ENCODE measurements at regions not wholly inside any gene's neighbourhood (a gene's known extent, or its start where the extent isn't known, plus 50 kb on each side); places are given as distances from the start of the nearest gene placed in this dataset.

GRCh38 chr5:155125551-155126095, 112.1 kb downstream of the KIF4B start:
- ATAC-seq (no peak), DNase-seq (ENCODE audit: low read depth, low spot score) (no peak)
- no peak overlapping the region for H3K4me3 ChIP-seq (ENCODE audit: low read depth in 2 of 2, low read length in 2 of 2)
- no peak overlapping the region for H3K27ac ChIP-seq (ENCODE audit: low read length)
- TF ChIP-seq POLR2AphosphoS5 (IDR thresholded peaks at IDR 0.05; ENCODE audit: low read depth, low read length) (no peak), CTCF (IDR thresholded peaks at IDR 0.05) (no peak), TCF7L2 (IDR thresholded peaks at IDR 0.05; ENCODE audit: low read depth, low read length) (no peak), REST (IDR thresholded peaks at IDR 0.05; ENCODE audit: insufficient read depth in 1 of 2, low read depth in 2 of 2, low read length in 1 of 2) (no peak), SIN3A (IDR thresholded peaks at IDR 0.05; ENCODE audit: borderline replicate concordance, insufficient read depth, low read depth, low read length) (no peak)
- H3K4me1 ChIP-seq (ENCODE audit: control insufficient read depth, insufficient read depth, low read length), result no peaks in the 10 kb centered on the region
- BruUV-seq (replicated peaks), result no TSS peak
- in situ Hi-C loops (cut with HindIII; ENCODE audit: low pct_unique_long_range_greater_than_20kb, low sequenced_read_pairs) (no loop called here), intact Hi-C loops (cut with micrococcal nuclease; ENCODE audit: unreplicated experiment) (no loop called here)
- no peaks in the 10 kb centered on the region for H3K36me3 ChIP-seq (ENCODE audit: control insufficient read depth, insufficient read depth, low read length)
- CTCF ChIA-PET, result no interaction called here
- H3K27me3 ChIP-seq (ENCODE audit: control insufficient read depth, insufficient read depth, low read length), result peaks cover 4% of the 10 kb centered on the region
- POLR2A ChIA-PET, result no interaction called here
- H3K9me3 ChIP-seq (ENCODE audit: control insufficient read depth, insufficient read depth, low read depth, low read length), result no peaks in the 10 kb centered on the region

- POLR2A ChIA-PET, result no interaction called here
- intact Hi-C loops (cut with micrococcal nuclease; ENCODE audit: unreplicated experiment) (no loop called here), in situ Hi-C loops (cut with HindIII; ENCODE audit: low pct_unique_long_range_greater_than_20kb, low sequenced_read_pairs) (no loop called here)
- DNase-seq (ENCODE audit: low read depth, low spot score) (no peak), ATAC-seq (no peak)
- no peak for TF ChIP-seq SIN3A (IDR thresholded peaks at IDR 0.05; ENCODE audit: borderline replicate concordance, insufficient read depth, low read depth, low read length)
- no peak for TF ChIP-seq POLR2AphosphoS5 (IDR thresholded peaks at IDR 0.05; ENCODE audit: low read depth, low read length)
- TF ChIP-seq REST (IDR thresholded peaks at IDR 0.05; ENCODE audit: insufficient read depth in 1 of 2, low read depth in 2 of 2, low read length in 1 of 2), result no peak
- TF ChIP-seq CTCF (IDR thresholded peaks at IDR 0.05), result no peak
- TF ChIP-seq TCF7L2 (IDR thresholded peaks at IDR 0.05; ENCODE audit: low read depth, low read length), result no peak
- CTCF ChIA-PET, result no interaction called here
- BruUV-seq (replicated peaks), result no TSS peak
- no peaks in the 10 kb centered on the region for H3K9me3 ChIP-seq (ENCODE audit: control insufficient read depth, insufficient read depth, low read depth, low read length)
- no peaks in the 10 kb centered on the region for H3K36me3 ChIP-seq (ENCODE audit: control insufficient read depth, insufficient read depth, low read length)
- H3K27me3 ChIP-seq (ENCODE audit: control insufficient read depth, insufficient read depth, low read length), result peaks cover 4% of the 10 kb centered on the region
- H3K4me1 ChIP-seq (ENCODE audit: control insufficient read depth, insufficient read depth, low read length), result no peaks in the 10 kb centered on the region
- H3K27ac ChIP-seq (ENCODE audit: low read length), result no peak overlapping the region
- H3K4me3 ChIP-seq (ENCODE audit: low read depth in 2 of 2, low read length in 2 of 2), result no peak overlapping the region
Observed at GRCh38 chr5:155126573-155126972, 113.0 kb downstream of the KIF4B start.
